ENCODE measurements at regions not wholly inside any gene's neighbourhood (a gene's known extent, or its start where the extent isn't known, plus 50 kb on each side); places are given as distances from the start of the nearest gene placed in this dataset.

GRCh38 chr14:87082917-87083316 lies 910.1 kb downstream of the GALC start:
- DNase-seq (ENCODE audit: low spot score), result no peak
- Histone ChIP-seq H3K27ac (no peak overlapping the region), H3K4me2 (no peak overlapping the region), H3K9ac (no peak overlapping the region), H3F3A (ENCODE audit: low read depth) (no peaks in the 10 kb centered on the region), H3K79me2 (ENCODE audit: low read depth) (no peaks in the 10 kb centered on the region), H3K4me3 (no peak overlapping the region), H4K20me1 (ENCODE audit: low read depth) (no peaks in the 10 kb centered on the region), H3K36me3 (no peaks in the 10 kb centered on the region), H3K9me3 (ENCODE audit: low read depth) (no peaks in the 10 kb centered on the region), H3K27me3 (no peaks in the 10 kb centered on the region), H3K4me1 (no peaks in the 10 kb centered on the region), H2AFZ (replicated peaks) (no peak overlapping the region)
- H3K27ac Mint-ChIP-seq, result no peak overlapping the region
- TF ChIP-seq EZH2phosphoT487 (IDR thresholded peaks at IDR 0.05) (no peak), EZH2 (IDR thresholded peaks at IDR 0.05) (no peak), CTCF (IDR thresholded peaks at IDR 0.05) (no peak)
- no peaks in the 10 kb centered on the region for H3K4me1 Mint-ChIP-seq
- no peak overlapping the region for H3K4me3 Mint-ChIP-seq
- H3K27me3 Mint-ChIP-seq (ENCODE audit: insufficient read depth, low read depth), result no peaks in the 10 kb centered on the region
- no peaks in the 10 kb centered on the region for H3K9me3 Mint-ChIP-seq
- H3K36me3 Mint-ChIP-seq, result no peaks in the 10 kb centered on the region

GRCh38 chr14:87081004-87081403 lies 912.0 kb downstream of the GALC start:
- no peaks in the 10 kb centered on the region for H4K20me1 ChIP-seq (ENCODE audit: low read depth)
- no peak for DNase-seq (ENCODE audit: low spot score)
- H3K9me3 Mint-ChIP-seq, result no peaks in the 10 kb centered on the region

GRCh38 chr14:87080146-87080545 lies 912.8 kb downstream of the GALC start:
- H3K9ac ChIP-seq, result no peak overlapping the region
- H2AFZ ChIP-seq (replicated peaks), result no peak overlapping the region
- TF ChIP-seq EZH2phosphoT487 (IDR thresholded peaks at IDR 0.05), result no peak
- Mint-ChIP-seq H3K9me3 (no peaks in the 10 kb centered on the region), H3K27me3 (ENCODE audit: insufficient read depth, low read depth) (no peaks in the 10 kb centered on the region), H3K36me3 (no peaks in the 10 kb centered on the region), H3K27ac (no peak overlapping the region), H3K4me1 (no peaks in the 10 kb centered on the region), H3K4me3 (no peak overlapping the region)
- H3K27ac ChIP-seq, result no peak overlapping the region
- H3K27me3 ChIP-seq, result no peaks in the 10 kb centered on the region
- no peaks in the 10 kb centered on the region for H3K9me3 ChIP-seq (ENCODE audit: low read depth)
- H3K4me1 ChIP-seq, result no peaks in the 10 kb centered on the region
- H3K4me3 ChIP-seq, result no peak overlapping the region
- H3K36me3 ChIP-seq, result no peaks in the 10 kb centered on the region
- DNase-seq (ENCODE audit: low spot score), result no peak
- H3K4me2 ChIP-seq, result no peak overlapping the region
- no peaks in the 10 kb centered on the region for H3K79me2 ChIP-seq (ENCODE audit: low read depth)
- no peaks in the 10 kb centered on the region for H4K20me1 ChIP-seq (ENCODE audit: low read depth)
- H3F3A ChIP-seq (ENCODE audit: low read depth), result no peaks in the 10 kb centered on the region

More at GRCh38 chr14:87081004-87081403, 912.0 kb downstream of the GALC start:
- Histone ChIP-seq H3K36me3 (no peaks in the 10 kb centered on the region), H3K79me2 (ENCODE audit: low read depth) (no peaks in the 10 kb centered on the region), H3K27me3 (no peaks in the 10 kb centered on the region), H3K9ac (no peak overlapping the region), H3K4me1 (no peaks in the 10 kb centered on the region), H3K9me3 (ENCODE audit: low read depth) (no peaks in the 10 kb centered on the region), H3K4me2 (no peak overlapping the region), H3K27ac (no peak overlapping the region), H2AFZ (replicated peaks) (no peak overlapping the region), H3F3A (ENCODE audit: low read depth) (no peaks in the 10 kb centered on the region), H3K4me3 (no peak overlapping the region)
- H3K4me3 Mint-ChIP-seq, result no peak overlapping the region
- no peaks in the 10 kb centered on the region for H3K36me3 Mint-ChIP-seq
- H3K27ac Mint-ChIP-seq, result no peak overlapping the region
- no peak for TF ChIP-seq EZH2phosphoT487 (IDR thresholded peaks at IDR 0.05)
- TF ChIP-seq CTCF (IDR thresholded peaks at IDR 0.05), result no peak
- TF ChIP-seq EZH2 (IDR thresholded peaks at IDR 0.05), result no peak
- no peaks in the 10 kb centered on the region for H3K27me3 Mint-ChIP-seq (ENCODE audit: insufficient read depth, low read depth)
- no peaks in the 10 kb centered on the region for H3K4me1 Mint-ChIP-seq

DNA sequence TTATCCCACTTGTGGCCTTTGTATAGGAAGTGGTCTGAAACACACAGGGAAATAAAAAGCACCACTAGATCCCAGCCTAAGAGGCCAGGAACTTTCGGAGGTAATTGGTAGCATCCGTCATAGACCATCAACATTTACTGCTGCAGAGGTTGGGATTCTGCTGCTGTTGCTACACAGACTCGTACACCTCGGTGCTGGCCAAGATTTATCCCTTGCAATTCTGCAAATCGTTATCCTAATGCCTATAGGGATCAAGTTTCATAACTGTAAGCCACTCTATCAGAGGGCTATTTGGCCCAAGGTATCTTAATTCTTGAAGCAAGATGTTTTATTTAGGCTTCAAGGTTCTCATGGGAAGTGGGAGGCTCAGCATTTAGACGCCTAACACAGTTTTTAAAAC lies 913.6 kb downstream of the GALC start:
- Histone ChIP-seq H3K27ac (no peak overlapping the region), H3K36me3 (no peaks in the 10 kb centered on the region), H3K4me1 (no peaks in the 10 kb centered on the region), H2AFZ (replicated peaks) (no peak overlapping the region), H3K27me3 (no peaks in the 10 kb centered on the region), H3K9ac (no peak overlapping the region), H3K4me2 (no peak overlapping the region), H3F3A (ENCODE audit: low read depth) (no peaks in the 10 kb centered on the region), H4K20me1 (ENCODE audit: low read depth) (no peaks in the 10 kb centered on the region), H3K79me2 (ENCODE audit: low read depth) (no peaks in the 10 kb centered on the region), H3K9me3 (ENCODE audit: low read depth) (no peaks in the 10 kb centered on the region), H3K4me3 (no peak overlapping the region)
- H3K27me3 Mint-ChIP-seq (ENCODE audit: insufficient read depth, low read depth), result no peaks in the 10 kb centered on the region
- H3K4me3 Mint-ChIP-seq, result no peak overlapping the region
- no peak for DNase-seq (ENCODE audit: low spot score)
- no peaks in the 10 kb centered on the region for H3K36me3 Mint-ChIP-seq
- no peaks in the 10 kb centered on the region for H3K9me3 Mint-ChIP-seq
- no peaks in the 10 kb centered on the region for H3K4me1 Mint-ChIP-seq
- no peak overlapping the region for H3K27ac Mint-ChIP-seq
- TF ChIP-seq EZH2 (IDR thresholded peaks at IDR 0.05) (no peak), EZH2phosphoT487 (IDR thresholded peaks at IDR 0.05) (no peak), CTCF (IDR thresholded peaks at IDR 0.05) (no peak)

Measured in neural progenitor cell (in vitro differentiated cells).